Body of pancreas (tissue), 4 donors: ENCODE measurements at regions not wholly inside any gene's neighbourhood (a gene's known extent, or its start where the extent isn't known, plus 50 kb on each side); places are given as distances from the start of the nearest gene placed in this dataset.

Experiments used
- ATAC-seq: fragments of 150-250 bp; one replicate; pipeline ENCODE4 v1.9.1; 2016
- DNase-seq, 4 donors: peaks; one replicate each; pipeline ENCODE4 v3.0.0-alpha.2; 2019
- H3K27ac ChIP-seq, 4 donors: fragments of 200-600 bp; sonication (generic); 1 replicate in 3 of 4; 2 replicates in 1 of 4; pipeline versions ENCODE4 v1.5.1 to v1.6.1; 2016 to 2019; ENCODE audit warnings: mild to moderate bottlenecking in 1 of 4, mixed read lengths in 1 of 4, moderate library complexity in 1 of 4
- H3K27me3 ChIP-seq, 2 donors: fragments of 200-600 bp; sonication (generic); one replicate each; pipeline ENCODE4 v1.6.0; 2016; ENCODE audit warnings: mild to moderate bottlenecking in 1 of 2
- H3K36me3 ChIP-seq, 2 donors: fragments of 200-600 bp; sonication (generic); replicated peaks in 1 of 2; 2 replicates each; pipeline ENCODE4 v1.5.1; 2016; ENCODE audit warnings: low read depth in 2 of 2; ENCODE audit not compliant: insufficient read depth in 1 of 2
- H3K4me1 ChIP-seq: fragments of 200-600 bp; sonication (generic); one replicate; pipeline ENCODE4 v1.6.0; 2016
- H3K4me3 ChIP-seq, 2 donors: fragments of 200-600 bp; sonication (generic); 1 replicate in 1 of 2; 2 replicates in 1 of 2; pipeline ENCODE4 v1.5.1; 2016 to 2019
- H3K9me3 ChIP-seq, 3 donors: fragments of 200-600 bp; sonication (generic); 1 replicate in 2 of 3; 2 replicates in 1 of 3; pipeline ENCODE4 v1.5.1; 2016
- POLR2A ChIP-seq, 3 donors: fragments of 450-650 bp; IDR thresholded peaks; one replicate each; pipeline ENCODE4 v1.6.1; 2016; ENCODE audit warnings: antibody characterized with exemption in 3 of 3, mild to moderate bottlenecking in 2 of 3
- WGBS, 2 donors: methylation state at CpG; one replicate each; pipeline ENCODE4 v1.1.5; 2017; 5-methylcytosine and 5-hydroxymethylcytosine counted together
- intact Hi-C: fragments of 100-400 bp; cut with DNase I; formaldehyde crosslinking; loops from one replicate; pipeline ENCODE4 v1.15.1; 2023
- TF ChIP-seq, protein P1 (sequence below), 7 experiments: fragments of 450-650 bp in 4 of 7; fragments of 200-600 bp in 3 of 7; sonication (generic) in 3 of 7; IDR thresholded peaks; one replicate each; pipeline ENCODE4 v1.5.1; 2016 to 2019; ENCODE audit warnings: antibody characterized with exemption in 7 of 7

DNA sequence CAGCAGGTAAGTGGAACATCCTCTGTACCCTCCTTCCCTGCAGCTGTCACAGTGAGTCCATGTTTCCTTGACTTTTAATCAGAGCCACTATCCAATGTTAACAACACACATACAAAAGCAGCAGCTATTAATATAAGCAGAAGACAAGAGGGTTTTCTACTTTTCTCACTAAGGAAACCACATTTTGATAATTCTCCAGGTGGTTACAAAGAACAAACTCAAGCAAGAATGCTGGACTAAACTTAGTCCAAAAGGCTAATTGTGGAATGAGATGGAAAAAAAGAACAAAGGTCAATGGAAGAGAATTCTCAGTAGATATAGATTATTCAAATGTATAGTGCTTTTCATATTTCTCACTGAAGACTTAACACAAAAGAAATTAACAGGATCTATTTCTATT is 176.9 kb upstream of the SLC39A10 start:
- ATAC-seq (no peak), DNase-seq (no peak)
- Histone ChIP-seq H3K27ac (no peak overlapping the region), H3K9me3 (no peaks in the 10 kb centered on the region), H3K4me3 (no peak overlapping the region), H3K36me3 (no peaks in the 10 kb centered on the region), H3K4me1 (no peaks in the 10 kb centered on the region), H3K27me3 (no peaks in the 10 kb centered on the region)
- TF ChIP-seq, protein P1, sequence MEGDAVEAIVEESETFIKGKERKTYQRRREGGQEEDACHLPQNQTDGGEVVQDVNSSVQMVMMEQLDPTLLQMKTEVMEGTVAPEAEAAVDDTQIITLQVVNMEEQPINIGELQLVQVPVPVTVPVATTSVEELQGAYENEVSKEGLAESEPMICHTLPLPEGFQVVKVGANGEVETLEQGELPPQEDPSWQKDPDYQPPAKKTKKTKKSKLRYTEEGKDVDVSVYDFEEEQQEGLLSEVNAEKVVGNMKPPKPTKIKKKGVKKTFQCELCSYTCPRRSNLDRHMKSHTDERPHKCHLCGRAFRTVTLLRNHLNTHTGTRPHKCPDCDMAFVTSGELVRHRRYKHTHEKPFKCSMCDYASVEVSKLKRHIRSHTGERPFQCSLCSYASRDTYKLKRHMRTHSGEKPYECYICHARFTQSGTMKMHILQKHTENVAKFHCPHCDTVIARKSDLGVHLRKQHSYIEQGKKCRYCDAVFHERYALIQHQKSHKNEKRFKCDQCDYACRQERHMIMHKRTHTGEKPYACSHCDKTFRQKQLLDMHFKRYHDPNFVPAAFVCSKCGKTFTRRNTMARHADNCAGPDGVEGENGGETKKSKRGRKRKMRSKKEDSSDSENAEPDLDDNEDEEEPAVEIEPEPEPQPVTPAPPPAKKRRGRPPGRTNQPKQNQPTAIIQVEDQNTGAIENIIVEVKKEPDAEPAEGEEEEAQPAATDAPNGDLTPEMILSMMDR (IDR thresholded peaks at IDR 0.05), result no peak
- intact Hi-C loops, result no loop called here

DNA sequence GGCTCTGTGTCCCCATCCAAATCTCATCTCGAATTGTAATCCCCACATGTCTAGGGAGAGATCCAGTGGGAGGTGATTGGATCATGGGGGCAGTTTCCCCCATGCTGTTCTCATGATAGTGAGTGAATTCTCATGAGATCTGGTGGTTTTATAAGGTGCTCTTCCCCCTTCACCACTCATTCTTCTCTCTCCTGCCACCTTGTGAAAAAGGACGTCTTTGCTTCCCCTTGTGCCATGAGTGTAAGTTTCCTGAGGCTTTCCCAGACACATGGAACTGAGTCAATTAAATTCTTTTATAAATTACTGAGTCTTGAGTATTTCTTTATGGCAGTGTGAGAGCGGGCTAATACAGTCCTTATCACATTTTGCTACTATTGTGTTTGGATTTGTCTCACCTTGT is 177.6 kb upstream of the SLC39A10 start:
- intact Hi-C loops, result no loop called here
- Histone ChIP-seq H3K36me3 (no peaks in the 10 kb centered on the region), H3K27ac (no peak overlapping the region), H3K27me3 (no peaks in the 10 kb centered on the region), H3K4me1 (no peaks in the 10 kb centered on the region), H3K4me3 (no peak overlapping the region), H3K9me3 (no peaks in the 10 kb centered on the region)
- no peak for ATAC-seq
- TF ChIP-seq, protein P1 (IDR thresholded peaks at IDR 0.05), result no peak
- TF ChIP-seq POLR2A (IDR thresholded peaks at IDR 0.05), result no peak
- DNase-seq, result no peak
- 66 to 73% methylated on average over 3 of the region's 3 CpGs for WGBS, 2 donors

DNA sequence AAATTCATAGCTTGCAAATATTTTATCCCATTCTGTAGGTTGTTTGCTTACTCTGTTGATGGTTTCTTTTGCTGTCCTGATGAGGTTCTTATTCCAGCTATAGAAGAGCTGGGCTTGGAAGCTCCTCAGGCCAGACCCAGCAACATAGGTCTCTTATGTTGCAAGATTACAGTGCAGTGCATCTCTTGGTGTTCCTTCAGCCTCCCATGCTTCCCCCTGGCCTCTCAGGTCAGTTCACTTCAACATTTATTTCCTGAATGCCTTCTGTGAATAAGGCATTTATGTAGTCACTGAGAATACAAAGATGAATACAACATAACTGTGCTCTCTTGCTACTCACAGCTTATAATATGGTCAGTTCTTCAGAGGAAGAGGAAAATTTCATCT is 179.0 kb upstream of the SLC39A10 start:
- no peaks in the 10 kb centered on the region for H3K4me1 ChIP-seq
- intact Hi-C loops, result no loop called here
- TF ChIP-seq POLR2A (IDR thresholded peaks at IDR 0.05), result no peak
- TF ChIP-seq, protein P1 (IDR thresholded peaks at IDR 0.05), result no peak
- ATAC-seq (no peak), DNase-seq (no peak)
- H3K9me3 ChIP-seq, result no peaks in the 10 kb centered on the region
- H3K36me3 ChIP-seq, result no peaks in the 10 kb centered on the region
- H3K4me3 ChIP-seq, result no peak overlapping the region
- no peak overlapping the region for H3K27ac ChIP-seq
- no peaks in the 10 kb centered on the region for H3K27me3 ChIP-seq

DNA sequence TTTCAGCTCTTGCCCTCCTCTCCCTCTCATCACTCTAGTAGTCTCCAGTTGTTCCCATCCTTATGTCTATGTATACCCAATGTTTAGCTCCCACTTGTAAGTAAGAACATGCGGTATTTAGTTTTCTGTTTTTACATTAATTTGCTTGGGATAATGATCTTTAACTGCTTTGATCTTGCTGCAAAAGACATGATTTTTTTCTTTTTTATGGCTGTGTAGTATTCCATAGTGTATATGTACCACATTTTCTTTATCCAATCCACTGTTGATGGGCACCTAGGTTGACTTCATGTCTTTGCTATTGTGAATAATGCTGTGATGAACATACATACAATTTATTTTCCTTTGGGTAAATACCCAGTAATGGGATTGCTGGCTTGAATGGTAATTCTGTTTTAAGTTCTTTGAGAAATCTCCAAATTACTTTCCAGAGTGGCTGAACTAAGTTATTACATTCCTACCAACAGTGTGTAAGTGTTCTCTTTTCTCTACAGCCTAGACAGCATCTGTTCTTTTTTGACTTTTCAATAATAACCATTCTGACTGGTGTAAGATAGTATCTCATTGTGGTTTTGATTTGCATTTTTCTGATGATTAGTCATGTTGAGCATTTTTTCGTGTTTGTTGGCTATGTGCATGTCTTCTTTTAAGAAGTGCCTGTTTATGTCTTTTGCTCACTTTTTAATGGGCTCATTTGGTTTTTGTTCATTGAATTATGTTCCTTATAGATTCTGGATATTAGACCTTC is 179.6 kb upstream of the SLC39A10 start:
- Histone ChIP-seq H3K36me3 (no peaks in the 10 kb centered on the region), H3K27me3 (no peaks in the 10 kb centered on the region), H3K4me3 (no peak overlapping the region), H3K27ac (no peak overlapping the region), H3K4me1 (no peaks in the 10 kb centered on the region), H3K9me3 (no peaks in the 10 kb centered on the region)
- WGBS, 2 donors, result 60 to 72% methylated on average over 2 of the region's 2 CpGs
- intact Hi-C loops, result no loop called here
- no peak for TF ChIP-seq POLR2A (IDR thresholded peaks at IDR 0.05)
- TF ChIP-seq, protein P1 (IDR thresholded peaks at IDR 0.05), result no peak
- DNase-seq (no peak), ATAC-seq (no peak)

DNA sequence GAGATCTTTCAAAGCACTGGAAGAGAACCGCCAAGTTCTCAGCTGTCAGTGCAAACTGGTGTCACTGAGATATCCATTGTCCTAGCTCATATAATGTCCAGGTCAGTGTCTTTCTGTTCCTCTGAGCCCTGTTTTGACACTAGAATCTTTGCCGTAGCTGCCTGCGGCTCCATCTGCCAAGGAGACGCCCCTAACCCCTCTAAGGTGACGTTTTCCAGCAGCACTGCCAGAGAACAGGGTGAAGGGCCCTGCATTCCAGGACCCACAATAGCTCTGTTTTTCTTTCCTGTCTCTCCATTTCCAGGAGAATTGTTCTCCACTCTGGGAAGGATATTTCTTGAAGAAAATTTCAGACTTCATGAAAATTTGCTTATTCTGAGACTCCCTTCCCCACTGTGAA is 181.7 kb upstream of the SLC39A10 start:
- H3K4me3 ChIP-seq, result no peak overlapping the region
- no peaks in the 10 kb centered on the region for H3K36me3 ChIP-seq
- H3K27ac ChIP-seq, result no peak overlapping the region
- no peaks in the 10 kb centered on the region for H3K9me3 ChIP-seq
- no peak for ATAC-seq
- TF ChIP-seq, protein P1 (IDR thresholded peaks at IDR 0.05), result no peak
- no peak for TF ChIP-seq POLR2A (IDR thresholded peaks at IDR 0.05)
- H3K27me3 ChIP-seq, result no peaks in the 10 kb centered on the region
- no peaks in the 10 kb centered on the region for H3K4me1 ChIP-seq
- WGBS, 2 donors, result 42 to 66% methylated on average over 5 of the region's 5 CpGs
- DNase-seq, result no peak
- intact Hi-C loops, result no loop called here
